CD1c-positive myeloid dendritic cell (primary cell): ENCODE measurements at regions not wholly inside any gene's neighbourhood (a gene's known extent, or its start where the extent isn't known, plus 50 kb on each side); places are given as distances from the start of the nearest gene placed in this dataset.

ENCODE experiments used
- DNase-seq: peaks from one replicate; pipeline ENCODE4 v3.0.0-alpha.2; 2016; ENCODE audit errors: extremely low spot score

DNA sequence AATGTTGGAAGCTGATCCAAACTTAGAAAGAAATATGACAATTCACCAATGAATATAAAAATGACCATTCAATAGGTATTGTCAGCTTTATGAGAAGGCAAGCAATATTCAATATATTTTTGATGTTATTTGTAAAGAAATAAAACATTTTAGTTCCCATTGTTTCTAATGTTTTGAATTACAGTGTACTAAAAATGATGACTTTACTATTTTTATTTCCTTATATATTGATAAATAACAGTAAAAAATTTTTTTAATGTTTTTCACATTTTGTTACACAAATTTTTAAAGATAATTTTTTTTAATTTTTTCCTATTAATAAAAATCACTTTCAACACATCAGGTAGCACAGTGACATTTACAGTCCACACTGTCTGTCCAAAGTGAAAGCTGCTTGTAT is 565.5 kb upstream of the FAM241A start:
- no peak for DNase-seq

DNA sequence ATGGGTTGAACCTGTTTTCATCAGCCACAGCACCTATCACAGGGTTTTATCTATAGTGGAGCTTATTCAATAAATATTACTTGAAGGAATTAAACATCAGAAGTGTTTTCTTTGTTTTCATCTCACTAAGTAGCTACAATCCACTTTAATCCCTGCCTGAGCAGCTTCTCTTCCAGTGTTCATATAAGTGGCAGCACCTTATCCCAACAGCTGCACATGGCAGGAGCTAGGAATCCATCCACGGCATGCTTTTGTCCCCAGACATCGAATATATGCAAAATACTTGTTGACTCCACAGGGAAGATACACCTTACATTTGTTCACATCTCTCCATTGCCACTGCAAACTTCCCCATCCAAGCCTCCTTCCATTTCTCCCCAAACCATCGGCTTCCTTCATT is 549.8 kb upstream of the FAM241A start:
- DNase-seq, result no peak

DNA sequence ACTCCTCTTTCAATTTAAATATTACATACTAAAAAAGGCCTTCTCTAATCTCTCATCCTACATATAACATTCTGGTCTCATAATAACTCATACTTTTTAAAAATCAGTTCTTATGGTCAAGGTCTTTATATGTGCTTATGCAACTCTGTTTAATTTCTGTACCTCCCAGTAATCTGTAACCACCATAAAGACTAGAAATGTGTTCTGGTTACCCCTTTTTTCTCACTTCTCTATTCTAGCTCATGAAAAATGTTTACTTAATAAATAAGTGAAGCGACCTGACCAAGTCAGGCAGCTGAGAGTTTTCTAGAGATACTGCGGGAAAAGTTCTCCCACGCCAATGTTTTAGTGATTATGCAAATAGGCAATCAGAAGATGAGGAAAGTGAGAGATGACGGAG is 548.8 kb upstream of the FAM241A start:
- no peak for DNase-seq

DNA sequence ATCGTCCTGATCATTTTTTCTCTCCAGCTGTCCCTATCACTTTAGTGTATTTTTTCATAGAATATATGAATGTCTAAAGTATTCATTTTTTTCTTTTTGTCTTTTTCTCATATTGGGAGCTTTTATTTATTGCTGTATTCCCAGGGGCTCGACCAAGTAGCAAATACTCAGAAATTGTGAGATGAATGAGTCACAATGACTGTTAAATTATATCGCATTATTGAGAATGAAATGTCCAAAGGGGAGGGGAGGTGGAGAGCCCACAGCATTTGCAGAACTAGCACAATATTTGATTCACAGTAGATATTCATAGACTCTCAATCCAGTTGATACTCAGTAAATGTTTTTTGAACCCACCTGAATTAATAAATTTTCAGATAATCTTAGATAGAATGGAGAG is 543.6 kb upstream of the FAM241A start:
- no peak for DNase-seq

DNA sequence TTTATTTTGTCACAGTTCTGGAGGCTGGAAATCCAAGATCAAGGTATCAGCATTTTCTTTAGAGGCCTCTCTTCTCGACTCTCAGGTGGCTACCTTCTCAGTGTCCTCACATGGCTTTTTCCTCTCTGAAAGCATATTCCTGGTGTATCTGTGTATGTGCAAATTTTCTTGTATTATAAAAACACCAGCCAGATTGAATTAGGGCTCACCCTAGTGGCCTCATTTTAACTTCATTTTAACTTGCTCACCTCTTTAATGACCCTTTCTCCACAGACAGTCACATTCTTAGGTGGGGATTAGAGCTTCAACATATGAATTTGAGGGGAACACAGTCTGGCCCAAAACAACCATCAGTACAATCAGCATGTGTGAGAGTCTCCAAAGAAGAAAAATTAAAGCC is 542.4 kb upstream of the FAM241A start:
- no peak for DNase-seq

DNA sequence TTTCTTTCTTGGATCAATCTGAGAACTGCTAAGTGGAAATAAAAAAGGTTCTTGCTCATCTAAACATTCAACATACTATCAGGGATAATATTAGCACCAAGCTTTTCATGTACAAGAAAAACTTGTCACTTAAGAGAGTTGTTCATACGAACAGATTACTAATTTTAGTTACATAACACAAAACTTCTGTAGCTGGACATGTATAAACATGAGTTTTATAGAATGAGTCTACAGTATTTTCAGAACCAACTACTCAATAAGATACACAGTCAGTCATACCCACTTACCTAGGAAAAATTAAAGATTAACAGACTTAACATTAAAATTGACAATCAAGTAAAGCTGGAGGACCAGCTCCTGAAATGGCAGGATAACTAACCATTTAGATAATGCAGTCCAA is 540.1 kb upstream of the FAM241A start:
- DNase-seq, result no peak

DNA sequence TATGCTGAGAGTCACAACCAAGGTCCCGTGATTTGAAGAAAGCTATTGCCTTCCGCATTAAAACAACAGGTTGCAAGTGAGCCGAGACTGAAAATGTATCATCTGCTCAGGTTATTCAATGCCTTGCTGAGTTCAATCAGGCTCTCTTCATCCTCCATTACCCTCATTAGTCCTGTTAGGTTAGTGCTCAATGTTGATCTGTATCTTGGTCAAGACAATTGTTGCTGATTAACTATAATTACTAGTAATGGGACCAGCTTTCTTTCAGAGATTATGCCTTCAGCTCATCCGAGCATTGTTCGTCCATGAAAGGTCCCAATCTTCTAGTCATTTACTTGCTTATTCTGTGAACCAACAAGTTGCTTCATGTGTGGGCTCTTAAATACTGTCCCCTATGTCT is 534.6 kb upstream of the FAM241A start:
- no peak for DNase-seq

DNA sequence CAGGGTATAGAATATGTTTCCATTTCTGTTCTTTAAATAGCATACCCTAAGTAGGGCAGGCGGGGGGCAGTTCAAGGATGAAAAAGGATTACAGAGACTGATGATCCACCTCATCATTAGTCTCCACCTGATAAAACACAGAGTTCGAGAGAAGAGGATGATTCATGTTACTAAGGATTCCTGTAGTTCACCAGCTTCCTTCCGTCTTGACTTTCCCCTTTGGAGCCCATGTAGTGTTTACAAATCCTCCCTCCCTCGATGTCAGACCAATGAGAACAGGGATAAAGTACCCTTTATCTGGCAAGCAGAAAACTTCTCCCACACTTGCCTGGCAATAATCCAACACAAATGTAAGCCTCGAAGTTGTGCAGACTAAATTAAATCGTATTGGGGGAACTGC is 526.3 kb upstream of the FAM241A start:
- DNase-seq, result no peak

DNA sequence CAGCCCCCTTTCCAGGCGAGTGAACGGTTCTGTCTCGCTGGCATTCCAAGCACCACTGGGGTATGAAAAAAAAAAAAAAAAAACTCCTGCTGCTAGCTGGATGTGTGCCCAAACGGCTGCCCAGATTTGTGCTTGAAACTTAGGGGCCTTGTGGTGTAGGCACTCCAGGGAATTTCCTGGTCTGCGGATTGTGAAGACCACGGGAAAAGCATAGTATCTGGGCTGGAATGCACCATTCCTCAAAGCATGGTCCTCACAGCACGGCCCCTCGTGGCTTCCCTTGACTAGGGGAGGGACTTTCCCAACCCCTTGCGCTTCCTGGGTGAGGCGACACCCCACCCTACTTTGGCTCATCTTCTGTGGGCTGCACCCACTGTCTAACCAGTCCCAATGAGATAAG is 516.8 kb upstream of the FAM241A start:
- no peak for DNase-seq

DNA sequence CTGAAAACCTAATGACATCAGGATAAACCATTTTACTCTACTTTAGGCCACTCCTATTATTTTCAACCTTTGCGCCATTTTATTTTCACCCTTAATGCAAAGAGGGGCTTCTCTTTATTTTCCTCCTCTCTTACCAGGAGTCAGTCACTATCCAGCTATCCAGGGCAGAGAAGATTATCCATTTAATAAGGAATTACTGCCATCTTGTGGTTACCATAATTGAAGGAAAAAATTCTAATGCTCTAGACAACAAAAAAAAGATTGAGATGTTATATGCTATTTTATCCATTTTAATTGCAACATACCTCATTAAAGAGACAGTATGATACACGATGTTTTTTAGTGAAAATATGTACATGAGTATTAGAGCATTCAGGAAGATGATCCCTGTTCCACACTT is 514.5 kb upstream of the FAM241A start:
- DNase-seq, result no peak

DNA sequence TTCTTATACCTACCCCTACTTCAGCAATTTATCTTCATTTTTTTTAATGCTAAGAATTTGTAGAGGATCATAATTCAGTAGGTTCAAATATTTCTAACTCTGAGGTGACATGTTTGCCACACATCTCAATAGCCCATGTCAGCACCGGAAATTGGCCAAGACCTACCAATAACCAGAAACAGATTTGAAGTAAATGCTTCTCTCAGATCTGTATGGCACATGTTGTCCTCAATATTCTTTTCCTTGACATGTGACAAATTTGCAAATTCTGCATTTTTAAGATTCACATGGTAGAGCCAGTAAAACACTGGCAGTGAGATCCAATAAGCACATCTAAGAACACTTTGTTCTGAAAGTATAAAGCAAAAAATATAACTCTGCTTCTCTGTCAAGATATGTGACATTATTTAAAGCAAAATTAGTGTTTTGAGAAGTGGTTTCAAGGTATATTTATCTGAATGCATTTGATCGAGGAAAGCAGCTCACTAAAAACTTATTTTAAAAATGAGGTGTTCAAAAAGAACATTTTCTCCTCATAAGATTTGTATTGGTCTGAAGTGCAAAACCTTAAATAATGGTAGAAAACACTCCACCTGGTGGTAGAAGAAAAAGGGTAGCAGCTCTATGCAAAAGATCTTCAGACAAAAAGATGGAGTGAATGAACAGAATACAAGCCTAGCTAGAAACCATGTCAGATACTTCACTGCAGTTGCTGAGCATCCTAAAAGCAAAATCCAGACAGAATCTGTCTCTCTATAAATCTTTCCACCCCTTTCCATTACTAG is 513.8 kb upstream of the FAM241A start:
- DNase-seq, result no peak

DNA sequence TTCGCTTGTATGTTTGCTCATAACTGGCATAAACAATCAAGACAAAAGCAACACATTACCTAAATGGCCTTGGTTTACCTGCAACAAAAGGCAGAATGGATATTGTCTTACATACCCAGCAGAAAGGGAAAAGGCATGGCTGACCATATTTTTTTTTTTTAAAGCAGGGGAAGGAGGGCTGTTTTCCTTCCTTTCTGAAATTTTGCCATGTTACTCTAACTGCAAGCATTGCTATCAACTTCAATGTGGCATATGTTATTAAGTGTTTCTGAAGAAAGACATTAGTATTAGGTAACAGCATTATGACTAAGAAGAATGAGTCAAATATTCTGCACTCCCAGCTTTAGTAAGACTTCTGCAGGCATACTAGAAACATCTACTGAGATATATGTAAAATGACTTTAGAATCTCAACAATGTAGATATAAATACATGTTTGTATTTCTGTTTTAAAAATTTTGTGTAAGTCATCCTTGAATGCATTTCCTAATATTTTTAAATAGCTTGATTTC is 512.6 kb upstream of the FAM241A start:
- DNase-seq, result no peak

DNA sequence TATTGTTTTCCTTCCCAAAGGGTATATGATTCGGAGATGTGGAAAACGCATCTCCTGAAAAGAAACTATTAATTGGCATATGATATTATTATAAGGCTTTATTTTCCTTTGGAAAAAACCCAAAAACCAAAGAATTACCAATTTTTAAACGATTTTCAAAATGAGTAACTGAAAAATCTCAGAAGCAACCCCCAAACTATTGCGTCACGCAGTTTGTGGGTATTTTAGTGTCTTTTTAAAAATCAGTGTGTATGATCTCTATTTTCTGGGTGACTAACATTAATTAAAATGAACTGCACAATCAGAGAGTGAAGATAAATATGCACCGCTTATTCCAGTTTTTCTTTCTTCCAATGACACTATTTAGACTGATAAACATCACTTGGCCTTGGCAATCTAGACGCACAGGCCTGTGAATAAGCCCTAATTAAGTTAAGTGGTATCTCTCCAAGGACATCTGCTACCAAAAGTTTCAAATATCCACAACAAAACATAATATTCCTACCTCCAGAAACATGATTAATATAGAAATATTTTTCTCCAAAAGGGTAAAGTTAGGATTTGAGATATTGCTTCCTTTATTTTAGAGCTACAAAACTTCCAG is 511.5 kb upstream of the FAM241A start:
- no peak for DNase-seq

DNA sequence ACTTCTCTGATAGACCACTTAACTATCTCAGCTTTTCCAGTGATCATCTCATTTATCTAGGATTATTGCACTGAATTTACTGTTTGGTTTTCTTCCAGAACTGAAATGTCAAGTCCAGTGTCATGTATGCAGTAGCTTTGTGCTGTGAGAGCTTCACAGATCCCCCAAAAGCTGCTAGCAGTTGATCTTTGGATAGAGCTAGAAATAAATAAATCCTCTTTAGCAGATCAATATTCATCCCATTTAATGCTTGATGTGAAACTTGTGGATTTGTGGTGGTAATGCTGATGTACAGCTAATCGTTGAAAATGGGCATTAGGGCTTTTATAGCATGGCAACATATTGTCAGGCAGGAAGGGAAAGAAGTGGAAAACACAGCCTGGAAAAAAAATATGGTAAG is 509.6 kb upstream of the FAM241A start:
- DNase-seq, result no peak

DNA sequence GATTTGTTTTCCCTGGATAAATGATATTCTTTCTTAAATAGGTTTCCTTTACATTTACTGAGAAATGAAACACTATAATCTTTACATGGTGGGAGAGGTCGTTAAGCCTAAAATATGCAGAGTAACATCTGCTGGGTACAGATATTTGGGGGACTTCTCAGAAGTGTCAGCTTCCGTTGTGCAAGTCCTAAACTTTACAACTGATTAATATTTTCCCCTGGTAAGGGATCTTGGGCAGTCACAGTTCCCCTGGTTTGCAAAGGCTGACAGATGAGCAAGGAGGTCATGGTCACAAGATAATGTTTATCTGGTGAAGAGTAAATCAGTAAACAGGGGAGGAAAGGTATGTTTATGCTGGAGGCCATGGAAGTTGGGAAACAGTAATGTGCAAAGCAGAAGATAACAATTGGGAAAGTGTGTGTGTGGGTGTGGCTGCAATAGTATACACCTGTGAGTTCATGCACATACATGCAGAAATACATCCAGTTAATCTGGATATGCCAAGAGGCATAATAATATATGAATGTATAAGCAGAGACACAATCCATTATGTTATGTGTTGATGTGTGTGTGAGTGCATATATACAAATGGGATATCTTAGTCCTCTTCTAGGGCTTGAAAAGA is 508.2 kb upstream of the FAM241A start:
- no peak for DNase-seq

DNA sequence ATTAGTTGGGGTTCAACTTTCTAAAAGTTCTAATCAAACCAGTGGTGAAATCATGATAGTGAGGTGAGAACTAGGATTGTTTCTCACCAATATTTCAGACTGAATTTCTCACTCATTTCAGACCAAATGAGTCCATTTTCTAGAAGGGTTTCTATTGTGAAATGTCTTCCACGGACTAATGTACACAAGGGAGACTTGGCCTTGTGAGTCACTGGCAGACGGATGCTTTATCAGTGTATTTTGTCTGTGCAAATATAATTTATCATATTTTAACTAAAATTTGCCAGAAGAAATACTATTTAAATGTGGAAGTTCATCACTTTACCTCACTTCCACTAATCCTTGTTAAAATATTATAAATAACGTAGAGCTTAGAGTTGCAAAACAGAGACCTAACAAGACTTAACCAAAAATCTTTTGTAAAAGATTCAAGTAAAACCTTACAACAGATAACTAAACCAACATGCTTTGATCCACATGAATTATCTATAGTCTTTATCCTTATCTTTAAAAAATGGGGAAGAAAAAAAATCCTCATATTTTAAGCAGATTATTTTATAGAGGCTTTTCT is 506.0 kb upstream of the FAM241A start:
- DNase-seq, result no peak

DNA sequence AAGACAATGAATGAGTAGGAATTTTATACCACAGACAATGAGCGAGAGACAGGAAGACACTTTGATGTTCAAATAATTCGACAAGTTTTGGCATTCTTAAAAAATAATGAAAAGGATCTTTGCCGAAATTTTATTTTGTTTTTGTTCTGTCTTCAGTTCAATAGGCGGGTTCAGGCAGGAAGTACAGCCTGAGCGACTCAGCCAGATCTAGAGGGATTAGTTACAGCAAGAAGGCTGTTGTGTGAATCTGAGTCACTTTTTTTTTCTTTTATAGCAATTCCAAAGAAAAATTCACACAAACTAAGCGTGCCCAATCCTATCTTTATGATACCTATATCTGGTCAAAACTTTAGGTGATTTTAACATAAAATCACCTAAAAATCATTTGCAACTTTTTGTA is 505.4 kb upstream of the FAM241A start:
- DNase-seq, result no peak

DNA sequence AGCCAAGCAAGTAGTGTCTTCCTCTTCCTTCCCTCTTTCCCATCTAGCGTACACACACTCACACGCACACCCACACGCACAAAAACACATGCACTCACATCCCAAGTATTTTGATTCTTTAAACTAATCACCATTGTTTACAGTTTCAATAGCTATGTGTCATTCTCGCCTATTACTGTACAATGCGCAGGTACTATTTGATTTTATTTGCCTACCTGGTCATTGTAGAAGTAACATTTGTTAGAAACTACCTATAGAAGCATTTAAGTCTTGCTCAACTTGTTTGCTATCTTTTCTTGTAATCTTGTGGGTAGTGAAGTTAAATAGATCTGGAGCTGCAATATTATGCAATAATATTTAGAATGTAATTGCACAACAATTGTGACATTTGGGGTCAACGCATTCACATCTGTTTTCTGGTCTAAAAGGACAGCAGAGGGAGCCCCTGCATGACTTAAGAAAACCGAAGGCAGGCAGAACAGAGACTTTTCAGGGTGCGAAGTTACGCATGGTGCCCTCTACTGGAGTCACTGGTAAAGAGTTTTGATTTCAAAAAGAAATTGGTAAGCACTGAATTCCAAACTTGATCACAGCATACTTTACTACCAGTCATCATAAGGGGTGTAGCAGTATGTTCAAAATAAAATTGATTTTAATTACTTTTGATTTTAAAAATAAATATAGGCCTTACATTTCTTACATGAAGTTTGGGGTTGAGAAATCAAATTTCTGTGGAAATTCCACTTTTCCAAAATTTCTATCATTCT is 503.3 kb upstream of the FAM241A start:
- DNase-seq, result peak; percentile 68

DNA sequence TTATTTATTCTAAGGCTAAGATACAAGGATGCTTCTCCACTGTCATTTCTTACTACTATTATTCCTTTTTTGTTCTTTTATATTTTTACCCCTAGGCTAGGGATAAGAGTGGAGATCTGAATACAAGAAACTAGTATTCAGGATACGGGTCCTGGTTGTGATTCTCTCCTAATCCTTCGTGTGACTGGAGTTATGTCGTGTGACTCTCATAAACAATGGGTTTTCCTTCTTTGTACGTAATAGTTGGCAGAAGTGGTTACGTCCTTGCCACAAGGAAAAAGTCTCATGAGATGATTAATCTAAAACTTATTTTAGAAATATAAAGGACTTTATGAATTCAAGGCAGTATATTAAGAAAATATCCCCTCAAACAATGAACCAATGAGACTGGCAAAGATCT is 497.2 kb upstream of the FAM241A start:
- no peak for DNase-seq

DNA sequence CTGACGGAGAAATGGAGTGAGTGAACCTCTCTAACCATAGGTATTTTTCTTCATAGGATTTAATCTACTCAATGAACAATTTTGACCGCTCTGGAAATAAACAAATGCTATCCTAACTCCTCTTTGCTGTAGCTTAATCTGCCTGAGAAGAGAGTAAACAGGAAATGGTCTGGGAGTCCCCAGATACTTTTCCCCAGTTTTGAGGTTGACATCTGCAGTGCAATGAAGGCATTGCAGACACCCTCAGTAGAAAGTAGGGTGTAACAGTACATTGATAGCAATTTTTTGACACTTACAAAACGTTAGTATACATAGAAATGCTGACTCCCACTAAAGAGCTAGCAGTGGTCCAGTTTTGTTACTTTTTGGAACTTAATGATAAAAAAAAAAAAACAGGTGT is 495.9 kb upstream of the FAM241A start:
- no peak for DNase-seq

DNA sequence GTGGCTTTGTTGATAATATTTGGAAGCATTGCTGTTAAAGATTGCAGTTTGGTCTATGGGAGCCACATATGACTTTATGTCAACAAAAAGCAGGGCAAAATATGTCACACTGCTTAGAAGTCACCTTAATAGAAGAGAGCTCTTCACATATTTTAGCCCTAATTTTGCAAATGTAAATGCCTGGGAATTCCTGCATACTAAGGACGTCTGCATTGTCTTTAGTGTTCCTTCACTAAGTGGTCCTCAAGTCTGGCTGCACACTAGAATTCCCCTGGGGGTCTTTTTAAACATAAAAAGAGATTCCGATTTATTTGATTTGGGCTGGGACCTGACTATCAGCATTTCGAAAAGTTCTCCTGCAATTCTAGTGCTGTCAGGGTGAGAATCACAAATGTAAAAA is 495.1 kb upstream of the FAM241A start:
- no peak for DNase-seq

DNA sequence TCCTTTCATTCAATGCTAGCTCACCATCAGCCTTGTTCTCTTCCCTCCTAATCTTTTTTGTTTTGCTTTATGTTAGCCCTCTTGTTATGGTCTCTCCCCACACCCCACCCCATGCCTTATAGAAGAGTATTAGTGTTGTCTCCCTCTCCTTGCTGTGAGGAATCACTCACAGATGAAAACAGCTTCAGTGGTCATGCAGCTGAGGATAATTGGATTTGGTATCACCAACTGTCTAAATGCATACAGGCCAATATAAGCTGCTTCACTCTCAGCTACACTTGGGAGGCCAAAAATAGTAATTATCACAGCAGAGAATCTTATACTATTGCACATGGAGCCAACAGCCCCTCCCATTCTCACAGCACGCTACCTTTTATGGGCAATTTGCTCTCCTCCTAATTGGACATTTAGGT is 494.6 kb upstream of the FAM241A start:
- DNase-seq, result no peak
